GM13976 (cell line): ENCODE measurements at regions not wholly inside any gene's neighbourhood (a gene's known extent, or its start where the extent isn't known, plus 50 kb on each side); places are given as distances from the start of the nearest gene placed in this dataset.

Experiments
- DNase-seq: peaks from one replicate; pipeline ENCODE4 v3.0.0; 2012; ENCODE audit warnings: low spot score
- in situ Hi-C: fragments of 300-500 bp; cut with MboI; formaldehyde crosslinking; loops from one replicate; pipeline ENCODE4 v1.12.0; 2022; ENCODE audit warnings: low sequenced_read_pairs, mixed read lengths, inconsistent platforms; ENCODE audit not compliant: unreplicated experiment
- TF ChIP-seq, protein P1 (sequence below): IDR thresholded peaks from 2 replicates; pipeline ENCODE4 v1.5.1; 2012; ENCODE audit warnings: borderline replicate concordance, mild to moderate bottlenecking; ENCODE audit not compliant: insufficient read depth; ENCODE audit errors: extremely low read depth, missing control alignments, control extremely low read depth

DNA sequence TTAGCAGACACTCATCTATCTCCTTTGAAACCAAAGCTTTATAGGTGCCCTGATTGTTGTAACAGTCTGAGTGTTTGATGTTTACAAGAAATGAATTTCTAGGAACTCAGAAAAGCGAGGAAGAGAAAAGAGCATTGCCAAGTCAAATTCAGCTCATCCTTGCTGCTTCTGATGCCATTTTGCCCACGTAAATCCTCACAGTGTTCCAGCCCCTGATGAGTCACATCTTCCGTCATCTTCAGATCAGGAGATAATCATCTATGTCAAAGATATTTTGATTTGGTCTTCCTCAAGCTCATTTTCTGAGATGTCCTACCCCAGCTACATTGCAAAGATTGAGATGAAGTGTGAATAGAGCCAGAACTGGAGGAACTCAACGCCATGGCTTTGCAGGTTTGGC is 426.2 kb downstream of the BMP2 start:
- in situ Hi-C loops = no loop called here
- TF ChIP-seq, protein P1, sequence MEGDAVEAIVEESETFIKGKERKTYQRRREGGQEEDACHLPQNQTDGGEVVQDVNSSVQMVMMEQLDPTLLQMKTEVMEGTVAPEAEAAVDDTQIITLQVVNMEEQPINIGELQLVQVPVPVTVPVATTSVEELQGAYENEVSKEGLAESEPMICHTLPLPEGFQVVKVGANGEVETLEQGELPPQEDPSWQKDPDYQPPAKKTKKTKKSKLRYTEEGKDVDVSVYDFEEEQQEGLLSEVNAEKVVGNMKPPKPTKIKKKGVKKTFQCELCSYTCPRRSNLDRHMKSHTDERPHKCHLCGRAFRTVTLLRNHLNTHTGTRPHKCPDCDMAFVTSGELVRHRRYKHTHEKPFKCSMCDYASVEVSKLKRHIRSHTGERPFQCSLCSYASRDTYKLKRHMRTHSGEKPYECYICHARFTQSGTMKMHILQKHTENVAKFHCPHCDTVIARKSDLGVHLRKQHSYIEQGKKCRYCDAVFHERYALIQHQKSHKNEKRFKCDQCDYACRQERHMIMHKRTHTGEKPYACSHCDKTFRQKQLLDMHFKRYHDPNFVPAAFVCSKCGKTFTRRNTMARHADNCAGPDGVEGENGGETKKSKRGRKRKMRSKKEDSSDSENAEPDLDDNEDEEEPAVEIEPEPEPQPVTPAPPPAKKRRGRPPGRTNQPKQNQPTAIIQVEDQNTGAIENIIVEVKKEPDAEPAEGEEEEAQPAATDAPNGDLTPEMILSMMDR = no peak
- no peak for DNase-seq

DNA sequence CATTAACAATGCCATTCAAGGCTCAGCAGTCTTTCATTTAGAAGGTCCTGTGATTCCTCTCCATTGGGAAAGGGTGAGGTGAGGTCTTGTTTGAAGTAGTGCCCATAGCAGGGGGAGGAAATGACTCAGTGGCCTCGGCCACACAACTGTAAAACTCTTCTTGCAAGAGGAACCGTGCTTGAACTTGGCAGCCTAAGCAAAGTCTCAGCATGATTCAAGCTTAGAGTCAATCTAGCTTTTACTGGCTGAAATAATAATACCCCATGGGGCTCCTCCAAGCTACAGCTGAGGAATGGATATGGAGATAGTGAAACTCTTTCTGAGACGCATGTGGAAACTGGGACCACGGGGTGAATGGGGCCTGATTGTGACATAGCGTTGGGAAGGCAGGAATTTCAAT is 428.2 kb downstream of the BMP2 start:
- in situ Hi-C loops = no loop called here
- TF ChIP-seq, protein P1 = no peak
- no peak for DNase-seq

DNA sequence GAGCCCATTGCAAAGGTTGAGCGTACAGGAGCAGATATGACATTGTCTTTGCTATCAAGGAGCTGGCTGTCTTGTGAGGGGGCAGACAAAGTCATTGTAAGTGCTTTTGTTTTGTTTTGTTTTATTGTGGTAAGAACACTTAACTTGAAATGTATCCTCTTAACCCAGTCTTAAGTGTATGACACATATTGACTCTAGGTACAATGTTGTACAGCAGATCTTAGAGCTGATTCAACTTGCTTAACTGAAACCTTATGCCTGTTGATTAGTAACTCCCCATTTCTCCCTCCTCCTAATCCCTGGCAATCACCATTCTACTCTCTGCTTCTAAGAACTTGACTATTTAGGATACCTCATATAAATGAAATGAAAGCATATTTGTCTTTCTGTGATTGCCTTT is 429.0 kb downstream of the BMP2 start:
- TF ChIP-seq, protein P1 = no peak
- in situ Hi-C loops = no loop called here
- no peak for DNase-seq

DNA sequence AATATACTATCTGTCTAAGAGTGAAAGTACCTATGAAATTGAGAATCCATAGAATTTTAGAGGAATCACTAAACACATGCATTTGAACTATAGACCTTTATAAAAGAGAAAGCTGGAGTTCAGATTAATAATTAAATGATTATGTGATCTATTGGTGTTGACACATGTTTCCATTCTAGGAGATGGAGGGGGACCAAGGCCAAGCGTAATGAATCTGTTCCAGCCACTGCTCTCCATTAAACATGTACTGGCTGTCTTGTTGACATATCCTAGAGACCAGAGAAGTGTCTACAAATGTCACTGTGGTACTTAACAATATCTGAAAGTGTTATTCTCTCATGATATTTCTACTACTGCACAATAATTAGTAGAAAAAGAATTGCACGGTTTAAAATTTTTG is 432.4 kb downstream of the BMP2 start:
- in situ Hi-C loops = no loop called here
- no peak for DNase-seq
- TF ChIP-seq, protein P1 = no peak

DNA sequence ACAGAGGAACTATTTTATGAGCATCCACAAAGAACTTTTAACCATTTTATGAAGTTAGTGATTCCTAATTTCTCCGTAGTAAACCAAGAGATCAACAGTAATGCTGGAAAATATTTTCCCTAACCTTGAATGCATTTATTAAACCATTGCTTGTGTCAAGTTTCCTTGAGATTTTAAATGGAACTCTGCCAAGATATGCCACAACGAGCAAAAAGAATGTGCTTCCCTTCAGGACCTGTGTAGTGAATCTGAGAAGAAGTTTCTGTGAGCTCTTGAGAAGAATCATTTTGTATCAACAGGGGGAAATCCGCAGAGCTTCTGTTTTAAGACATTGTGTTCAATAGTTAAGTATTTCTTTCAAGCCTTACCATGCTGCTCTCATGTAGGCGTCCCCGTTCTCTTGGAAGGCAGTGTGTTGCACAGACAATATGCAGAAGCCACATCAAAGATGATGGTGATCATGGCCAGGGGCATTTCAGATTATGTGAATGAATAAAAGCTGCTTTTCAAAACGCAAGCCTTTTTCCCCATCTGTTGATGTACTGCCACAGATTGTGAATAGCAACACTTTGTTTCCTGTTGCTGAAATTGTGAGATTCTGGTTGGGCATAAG is 439.8 kb downstream of the BMP2 start:
- TF ChIP-seq, protein P1 = no peak
- in situ Hi-C loops = no loop called here
- no peak for DNase-seq

DNA sequence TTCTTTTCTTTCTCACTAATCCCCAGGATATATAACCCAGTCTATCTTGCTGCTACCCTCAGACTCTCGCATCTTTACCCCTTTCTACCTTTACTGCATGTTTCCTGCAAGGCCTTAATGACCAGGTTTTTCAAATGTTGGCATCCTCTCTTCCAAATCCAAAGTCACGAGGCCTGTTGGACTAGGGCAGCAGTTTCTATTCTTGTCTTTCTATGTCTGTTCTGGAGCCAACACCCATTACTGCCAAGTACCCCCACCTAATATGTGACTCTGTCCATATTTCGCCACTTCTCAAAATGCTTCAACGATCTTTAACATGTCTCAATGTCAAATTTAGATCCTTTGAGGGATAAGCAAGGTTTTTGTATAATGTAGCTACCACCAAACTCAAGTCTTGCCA is 443.4 kb downstream of the BMP2 start:
- in situ Hi-C loops = no loop called here
- DNase-seq = no peak
- TF ChIP-seq, protein P1 = no peak
